Tibial nerve (tissue), 4 donors: ENCODE measurements at regions not wholly inside any gene's neighbourhood (a gene's known extent, or its start where the extent isn't known, plus 50 kb on each side); places are given as distances from the start of the nearest gene placed in this dataset.
"Not testable (repeated sequence)": the region's sequence is repeated elsewhere in the genome, so short reads cannot be mapped to it uniquely, and the experiment has no call there.

ENCODE experiments used
- DNase-seq, 2 donors: peaks; one replicate each; pipeline ENCODE4 v3.0.0-alpha.2; 2019; ENCODE audit warnings: low spot score in 2 of 2
- H3K27ac ChIP-seq, 4 donors: fragments of 200-600 bp; sonication (generic) in 3 of 4; one replicate each; pipeline ENCODE4 v1.5.1; 2017 to 2019; ENCODE audit warnings: mild to moderate bottlenecking in 1 of 4
- H3K27me3 ChIP-seq, 2 donors: fragments of 200-600 bp; sonication (generic) in 1 of 2; one replicate each; pipeline versions ENCODE4 v1.5.1 to v1.6.0; 2017 to 2019
- H3K36me3 ChIP-seq, 3 donors: fragments of 200-600 bp; sonication (generic); one replicate each; pipeline ENCODE4 v1.5.1; 2018 to 2019
- H3K4me1 ChIP-seq, 4 donors: fragments of 200-600 bp; sonication (generic) in 3 of 4; one replicate each; pipeline ENCODE4 v1.5.1; 2017 to 2019
- H3K4me3 ChIP-seq, 4 donors: fragments of 200-600 bp; sonication (generic) in 3 of 4; one replicate each; pipeline ENCODE4 v1.5.1; 2017 to 2019; ENCODE audit warnings: mild to moderate bottlenecking in 1 of 4, moderate library complexity in 1 of 4
- H3K9me3 ChIP-seq, 4 donors: fragments of 200-600 bp; sonication (generic) in 3 of 4; one replicate each; pipeline ENCODE4 v1.5.1; 2017 to 2019
- EP300 ChIP-seq, 2 donors: sonication (generic); formaldehyde crosslinking; IDR thresholded peaks; one replicate each; pipeline ENCODE4 v1.6.1; 2017; ENCODE audit warnings: antibody characterized with exemption in 2 of 2, mild to moderate bottlenecking in 1 of 2
- POLR2A ChIP-seq, 2 donors: fragments of 450-650 bp; IDR thresholded peaks; one replicate each; pipeline ENCODE4 v1.6.1; 2017; ENCODE audit warnings: antibody characterized with exemption in 2 of 2, mild to moderate bottlenecking in 2 of 2, moderate library complexity in 2 of 2
- WGBS, 2 donors: methylation state at CpG; one replicate each; pipeline ENCODE4 v1.1.5; 2018; 5-methylcytosine and 5-hydroxymethylcytosine counted together
- TF ChIP-seq, protein P1 (sequence below), 5 experiments: fragments of 200-600 bp in 3 of 5; fragments of 450-650 bp in 2 of 5; sonication (generic) in 3 of 5; IDR thresholded peaks; one replicate each; pipeline ENCODE4 v1.5.1; 2016 to 2019; ENCODE audit warnings: antibody characterized with exemption in 5 of 5, mild to moderate bottlenecking in 3 of 5, moderate library complexity in 2 of 5

DNA sequence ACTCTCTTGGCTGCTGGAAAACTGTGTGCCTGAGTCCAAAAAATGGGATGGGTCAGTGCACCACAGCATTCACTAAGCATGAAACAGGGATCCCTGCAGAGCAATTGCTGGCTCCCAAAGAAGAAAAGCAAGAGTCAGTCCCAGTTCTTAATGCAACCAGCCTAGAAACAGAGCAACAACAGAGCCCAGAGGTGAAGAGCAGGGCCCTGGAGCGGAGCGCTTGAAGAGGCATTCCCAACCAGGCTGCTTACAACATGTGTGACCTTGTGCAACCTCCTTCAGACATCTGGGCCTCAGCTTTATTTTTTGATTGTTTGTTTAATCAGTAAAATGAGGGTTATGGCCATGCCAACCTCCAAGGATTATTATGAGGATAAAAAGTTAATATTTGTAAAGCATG, 543.7 kb upstream of the COBL start:
- TF ChIP-seq EP300 (IDR thresholded peaks at IDR 0.05) = no peak
- TF ChIP-seq POLR2A (IDR thresholded peaks at IDR 0.05) = no peak
- TF ChIP-seq, protein P1, sequence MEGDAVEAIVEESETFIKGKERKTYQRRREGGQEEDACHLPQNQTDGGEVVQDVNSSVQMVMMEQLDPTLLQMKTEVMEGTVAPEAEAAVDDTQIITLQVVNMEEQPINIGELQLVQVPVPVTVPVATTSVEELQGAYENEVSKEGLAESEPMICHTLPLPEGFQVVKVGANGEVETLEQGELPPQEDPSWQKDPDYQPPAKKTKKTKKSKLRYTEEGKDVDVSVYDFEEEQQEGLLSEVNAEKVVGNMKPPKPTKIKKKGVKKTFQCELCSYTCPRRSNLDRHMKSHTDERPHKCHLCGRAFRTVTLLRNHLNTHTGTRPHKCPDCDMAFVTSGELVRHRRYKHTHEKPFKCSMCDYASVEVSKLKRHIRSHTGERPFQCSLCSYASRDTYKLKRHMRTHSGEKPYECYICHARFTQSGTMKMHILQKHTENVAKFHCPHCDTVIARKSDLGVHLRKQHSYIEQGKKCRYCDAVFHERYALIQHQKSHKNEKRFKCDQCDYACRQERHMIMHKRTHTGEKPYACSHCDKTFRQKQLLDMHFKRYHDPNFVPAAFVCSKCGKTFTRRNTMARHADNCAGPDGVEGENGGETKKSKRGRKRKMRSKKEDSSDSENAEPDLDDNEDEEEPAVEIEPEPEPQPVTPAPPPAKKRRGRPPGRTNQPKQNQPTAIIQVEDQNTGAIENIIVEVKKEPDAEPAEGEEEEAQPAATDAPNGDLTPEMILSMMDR (IDR thresholded peaks at IDR 0.05) = no peak
- H3K27me3 ChIP-seq = no peaks in the 10 kb centered on the region
- no peak for DNase-seq
- no peaks in the 10 kb centered on the region for H3K36me3 ChIP-seq
- 75 to 82% methylated on average over 2 of the region's 2 CpGs for WGBS, 2 donors
- no peak overlapping the region for H3K27ac ChIP-seq
- peaks cover 0 to 7% (median 0%) of the 10 kb centered on the region in 4 donors for H3K9me3 ChIP-seq
- no peak overlapping the region for H3K4me3 ChIP-seq
- H3K4me1 ChIP-seq = no peaks in the 10 kb centered on the region

- no peak overlapping the region for H3K27ac ChIP-seq
- peaks cover 0 to 23% (median 0%) of the 10 kb centered on the region in 4 donors for H3K9me3 ChIP-seq
- TF ChIP-seq EP300 (IDR thresholded peaks at IDR 0.05) = no peak
- TF ChIP-seq, protein P1 (IDR thresholded peaks at IDR 0.05) = no peak
- TF ChIP-seq POLR2A (IDR thresholded peaks at IDR 0.05) = no peak
- no peaks in the 10 kb centered on the region for H3K4me1 ChIP-seq
- H3K27me3 ChIP-seq = no peaks in the 10 kb centered on the region
- WGBS, 2 donors = 57 to 62% methylated on average over 2 of the region's 2 CpGs
- no peaks in the 10 kb centered on the region for H3K36me3 ChIP-seq
- H3K4me3 ChIP-seq = no peak overlapping the region
- DNase-seq = no peak
Observed at GRCh38 chr7:51850126-51850525, 533.5 kb upstream of the COBL start.

DNA sequence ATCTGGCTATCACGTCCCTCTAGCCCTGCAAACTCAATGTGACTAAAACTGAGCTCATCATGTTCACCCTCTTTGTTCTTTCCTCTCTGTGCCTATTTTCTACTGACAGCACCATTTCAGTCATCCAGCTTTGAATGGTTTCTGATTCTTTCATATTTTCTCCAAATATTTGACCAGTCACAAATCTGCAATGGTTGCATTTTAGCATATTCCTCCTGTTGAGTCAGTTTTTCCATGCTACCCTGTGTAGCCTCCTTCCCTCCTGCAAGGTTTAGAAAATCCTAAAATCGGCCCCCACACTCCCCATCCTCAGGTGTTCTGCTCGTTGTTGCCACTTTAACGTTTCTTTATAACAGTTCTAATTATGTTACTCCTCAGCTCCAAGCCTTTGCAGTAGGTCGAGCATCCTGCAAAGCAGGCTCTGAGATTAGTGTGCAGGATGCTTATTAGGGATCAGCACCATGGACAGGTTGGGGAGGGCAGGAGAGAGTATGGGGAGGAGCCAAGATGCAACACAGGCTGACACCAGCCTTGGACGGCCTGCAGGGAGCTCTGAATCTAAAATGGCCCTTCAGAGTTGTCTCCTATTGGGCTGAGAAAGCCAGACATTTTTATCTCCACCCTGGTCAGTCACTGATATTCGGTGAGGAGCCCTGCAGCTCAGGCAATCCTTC, 531.0 kb upstream of the COBL start:
- WGBS, 2 donors = 45 to 47% methylated on average over 7 of the region's 7 CpGs
- TF ChIP-seq POLR2A (IDR thresholded peaks at IDR 0.05) (no peak), EP300 (IDR thresholded peaks at IDR 0.05) (no peak)
- TF ChIP-seq, protein P1 (IDR thresholded peaks at IDR 0.05) = no peak
- H3K27ac ChIP-seq = no peak overlapping the region
- H3K36me3 ChIP-seq = no peaks in the 10 kb centered on the region
- H3K27me3 ChIP-seq = no peaks in the 10 kb centered on the region
- no peaks in the 10 kb centered on the region for H3K4me1 ChIP-seq
- H3K4me3 ChIP-seq = no peak overlapping the region
- H3K9me3 ChIP-seq = peaks cover 0 to 17% (median 0%) of the 10 kb centered on the region in 4 donors
- DNase-seq = no peak

GRCh38 chr7:51839130-51839529, 522.5 kb upstream of the COBL start:
- not testable (repeated sequence) for H3K27me3 ChIP-seq, DNase-seq, H3K4me1 ChIP-seq, H3K9me3 ChIP-seq, H3K4me3 ChIP-seq, H3K27ac ChIP-seq, H3K36me3 ChIP-seq
- 94 to 95% methylated on average over 18 of the region's 18 CpGs for WGBS, 2 donors

GRCh38 chr7:51827631-51828030, 511.0 kb upstream of the COBL start:
- no peak overlapping the region for H3K27ac ChIP-seq
- H3K4me1 ChIP-seq = no peaks in the 10 kb centered on the region
- no peaks in the 10 kb centered on the region for H3K27me3 ChIP-seq
- WGBS, 2 donors = 34 to 38% methylated on average over 2 of the region's 2 CpGs
- peaks cover 0 to 29% (median 9%) of the 10 kb centered on the region in 4 donors for H3K9me3 ChIP-seq
- no peak for TF ChIP-seq POLR2A (IDR thresholded peaks at IDR 0.05)
- no peak for TF ChIP-seq EP300 (IDR thresholded peaks at IDR 0.05)
- TF ChIP-seq, protein P1 (IDR thresholded peaks at IDR 0.05) = no peak
- H3K4me3 ChIP-seq = no peak overlapping the region
- no peak for DNase-seq
- no peaks in the 10 kb centered on the region for H3K36me3 ChIP-seq
